NCI-H446 (cell line): ENCODE measurements at regions not wholly inside any gene's neighbourhood (a gene's known extent, or its start where the extent isn't known, plus 50 kb on each side); places are given as distances from the start of the nearest gene placed in this dataset.

Source experiments
- DNase-seq, 2 experiments: peaks; one replicate each; lab custom pipeline; 2025; lab: John Stamatoyannopoulos, UW

DNA sequence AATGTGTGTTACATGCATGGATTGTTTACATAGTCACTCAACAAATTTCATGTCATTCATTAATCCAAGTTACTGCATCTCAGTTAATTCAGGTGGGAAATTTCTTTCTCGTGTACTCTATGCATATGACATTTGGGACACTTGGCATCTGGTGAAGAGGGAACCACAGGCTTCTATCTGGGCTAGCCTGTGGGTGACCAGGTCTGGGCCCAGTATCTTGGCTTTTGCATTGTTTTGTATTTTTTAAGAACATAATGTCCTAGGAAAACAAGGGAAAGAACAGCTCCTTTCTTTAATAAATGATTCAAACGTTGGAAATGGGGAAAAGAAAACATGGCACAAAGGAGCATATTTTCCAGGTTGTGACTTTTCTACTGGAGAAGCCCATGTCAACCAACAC is 331.1 kb downstream of the WDR11 start:
- DNase-seq: no peak

DNA sequence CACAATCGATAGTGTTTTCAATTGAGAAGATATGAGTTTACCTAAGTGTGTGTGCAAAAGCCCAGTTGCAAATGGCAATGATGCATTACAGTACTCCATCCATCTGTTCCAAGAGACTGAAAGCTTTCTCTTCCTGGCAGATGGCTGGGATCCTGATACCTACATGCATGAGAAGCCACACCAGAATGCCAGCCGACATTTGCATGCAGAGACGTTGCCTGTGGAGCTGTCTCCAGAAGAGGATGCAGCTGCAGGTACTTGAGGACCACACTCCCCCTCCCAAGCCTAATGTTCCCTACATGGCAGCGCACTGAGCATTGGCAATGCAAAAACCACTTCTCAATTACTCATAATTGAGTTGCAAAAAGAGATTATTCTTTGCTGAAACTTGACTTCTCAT is 332.1 kb downstream of the WDR11 start:
- peak; percentile 75 to 93 for DNase-seq

DNA sequence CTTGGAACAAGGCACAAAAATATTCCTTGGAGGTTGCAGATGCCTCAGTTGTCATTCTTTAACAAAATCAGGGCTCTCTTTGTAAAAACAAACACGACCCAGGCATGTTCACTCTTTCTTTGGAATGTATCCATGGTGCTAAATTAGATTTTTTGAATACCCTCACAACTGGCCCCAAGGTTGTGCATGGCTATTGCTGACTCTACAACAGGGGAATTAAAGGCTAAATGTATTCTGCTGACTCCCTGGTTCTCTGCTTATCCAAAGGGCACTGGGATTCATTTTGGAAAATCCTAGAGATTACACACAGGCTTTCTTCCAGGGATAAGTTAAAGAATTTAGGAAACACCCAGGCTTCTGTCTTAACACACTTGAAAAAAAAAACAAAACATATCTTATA is 332.5 kb downstream of the WDR11 start:
- no peak for DNase-seq

DNA sequence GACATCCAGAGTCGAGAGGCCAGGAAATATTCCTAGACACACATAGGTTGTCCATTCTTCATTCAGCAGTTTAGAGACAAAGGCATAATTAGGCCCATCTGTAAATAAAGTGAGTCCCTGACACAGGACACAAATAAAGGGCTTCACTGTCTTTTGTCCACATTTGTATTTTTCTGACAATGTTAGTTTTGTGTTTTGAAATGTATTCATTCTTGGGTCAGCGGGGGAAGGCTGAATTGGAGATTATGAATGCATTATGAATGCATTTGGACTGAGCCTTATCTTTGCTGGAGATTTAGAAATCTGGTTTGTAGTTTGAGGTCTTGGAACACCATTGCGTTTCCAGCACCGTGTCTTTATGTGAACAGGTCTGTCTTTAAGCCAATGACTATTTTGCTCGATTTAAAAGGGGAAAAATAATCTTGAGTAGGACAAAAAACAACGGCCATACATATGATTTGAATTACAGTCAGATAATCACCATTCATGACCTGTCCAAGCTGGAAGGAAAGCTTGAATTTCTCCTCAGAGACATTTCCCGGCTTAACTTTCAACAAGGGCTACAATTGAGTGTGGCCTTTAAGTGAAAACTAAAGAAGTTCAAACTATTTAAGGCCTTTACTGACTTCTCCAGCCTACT is 334.8 kb downstream of the WDR11 start:
- no peak for DNase-seq

DNA sequence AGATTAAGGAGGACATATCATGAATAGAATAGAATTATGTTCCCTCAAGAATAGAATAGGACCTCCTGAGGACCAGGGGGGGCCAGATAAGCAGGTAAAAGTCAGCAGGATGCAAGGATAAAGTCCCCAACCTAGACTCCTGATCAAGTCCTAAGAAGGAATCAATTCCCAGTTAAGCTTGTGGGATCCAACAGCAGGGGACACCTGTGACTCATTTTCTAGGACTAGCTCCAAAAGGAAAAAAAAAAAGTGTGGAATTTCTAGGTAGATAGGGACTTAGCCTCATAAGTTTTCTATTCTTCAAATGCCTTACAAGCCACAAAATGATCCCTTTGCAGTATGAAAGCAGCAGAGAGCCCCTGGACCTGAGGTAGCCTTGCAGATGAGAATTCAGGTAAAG is 336.2 kb downstream of the WDR11 start:
- no peak for DNase-seq

DNA sequence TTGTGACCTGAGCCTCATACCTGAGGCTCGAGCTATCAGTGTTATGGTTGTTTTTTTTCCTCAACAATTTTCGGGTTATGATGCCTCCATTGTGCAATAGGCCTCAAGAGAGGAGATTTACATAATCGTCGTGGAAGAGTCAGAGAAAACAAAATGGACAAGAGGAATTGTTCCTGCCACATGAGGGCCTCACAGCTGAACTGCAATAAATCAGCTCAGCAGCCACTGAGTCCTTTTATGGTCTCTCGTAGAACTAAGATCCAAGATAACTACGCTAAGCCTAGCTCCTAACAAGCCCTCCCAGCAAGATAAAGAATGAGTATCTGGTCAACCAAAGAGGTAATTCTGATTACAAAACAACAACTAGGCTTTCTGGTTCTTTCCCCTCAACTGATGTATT is 336.8 kb downstream of the WDR11 start:
- no peak for DNase-seq

DNA sequence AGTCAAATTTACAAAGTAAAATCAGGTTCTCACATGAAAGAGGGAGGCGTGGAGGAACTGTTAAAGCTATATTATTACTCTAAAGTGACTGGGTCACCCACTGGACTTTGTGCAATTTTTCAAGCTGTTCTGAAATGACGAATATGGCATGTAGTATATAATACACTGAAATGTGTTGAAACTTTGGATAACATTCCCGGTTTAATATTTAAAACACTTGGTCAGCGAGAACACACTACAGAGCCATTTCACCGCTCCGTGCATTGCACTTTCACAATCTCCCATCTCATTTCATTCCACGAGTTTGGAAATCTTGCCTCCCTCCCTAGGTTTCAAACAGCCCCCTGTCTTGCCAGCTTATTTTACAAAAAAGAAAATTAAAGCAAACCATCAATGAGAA is 337.9 kb downstream of the WDR11 start:
- no peak for DNase-seq

DNA sequence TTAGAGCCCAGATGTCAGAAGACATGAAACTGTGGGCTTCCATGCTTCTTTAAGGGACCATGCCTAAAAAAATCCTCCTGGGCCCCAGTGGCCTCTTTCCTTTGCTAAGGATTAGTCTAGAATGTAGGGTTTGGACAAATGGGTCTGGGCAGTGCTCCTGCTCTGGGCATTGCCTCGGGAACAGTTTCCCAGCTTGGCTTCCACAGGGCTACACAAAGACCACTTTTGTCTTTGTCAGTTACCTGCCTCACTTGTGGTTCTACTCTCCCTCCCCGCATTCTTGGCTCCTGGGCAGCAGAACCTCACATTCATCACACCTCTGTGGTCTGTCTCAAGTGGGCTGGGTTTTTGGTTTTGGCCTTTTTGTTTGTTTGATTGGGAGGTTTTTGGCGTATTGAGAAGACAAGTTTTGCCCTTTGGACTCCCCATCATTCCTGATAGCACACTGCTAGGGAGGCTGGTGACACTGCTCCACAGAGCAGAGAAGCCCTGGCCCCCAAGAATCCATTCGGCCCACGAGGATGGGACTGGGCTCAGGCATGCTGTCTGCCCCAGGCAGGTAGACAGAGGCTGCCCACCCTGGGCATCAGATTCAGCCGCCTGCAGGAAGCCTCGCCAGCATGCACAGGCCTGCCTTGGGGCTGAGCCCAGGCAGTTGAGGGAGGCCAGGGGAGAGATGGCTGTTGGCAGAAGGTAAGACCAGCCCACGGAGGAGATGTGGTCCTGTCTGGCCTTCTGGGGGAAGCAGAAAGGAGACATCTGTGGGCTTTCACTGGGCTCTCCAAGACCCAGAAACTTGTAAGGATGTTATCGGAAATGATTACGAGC is 343.7 kb downstream of the WDR11 start:
- DNase-seq: peak in 1 of 2 experiments; percentile 10

DNA sequence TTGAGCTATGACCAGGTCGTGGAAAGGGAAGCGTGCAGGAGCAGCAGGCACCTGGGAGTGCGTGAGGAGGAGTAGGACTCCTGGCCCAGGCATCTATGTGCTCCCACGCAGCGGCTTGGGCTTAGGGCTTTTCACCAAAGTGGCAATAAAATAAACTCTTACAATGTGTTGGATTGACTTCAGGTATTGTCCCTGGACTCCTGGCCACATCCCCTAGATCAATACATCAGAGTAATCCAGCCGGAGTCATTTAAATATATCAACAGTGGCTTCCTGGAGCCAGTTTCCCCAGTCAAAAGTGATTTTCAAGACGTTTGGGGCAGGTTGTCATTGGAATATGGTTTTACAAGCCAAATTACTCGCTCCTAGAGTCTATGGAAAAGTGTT is 344.4 kb downstream of the WDR11 start:
- DNase-seq: no peak

DNA sequence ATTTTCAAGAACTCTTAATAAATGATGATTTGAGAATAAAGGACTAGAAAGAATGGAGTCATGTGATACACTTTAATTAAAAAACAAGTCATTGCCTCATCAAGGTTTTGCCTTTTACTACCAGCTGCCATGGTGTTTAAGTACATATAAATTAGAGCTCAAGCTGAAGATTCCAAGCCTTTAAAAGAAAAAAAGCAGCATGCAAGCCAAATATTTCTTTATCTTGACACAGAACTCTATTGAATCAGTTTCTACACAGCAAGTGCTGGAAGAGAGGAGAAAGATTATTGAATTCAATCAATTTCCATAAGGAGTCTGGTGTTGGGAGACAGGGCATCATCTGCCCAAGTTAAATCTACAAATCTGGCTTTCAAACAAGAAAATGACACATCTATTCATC is 347.9 kb downstream of the WDR11 start:
- DNase-seq: peak in 1 of 2 experiments; percentile 33

DNA sequence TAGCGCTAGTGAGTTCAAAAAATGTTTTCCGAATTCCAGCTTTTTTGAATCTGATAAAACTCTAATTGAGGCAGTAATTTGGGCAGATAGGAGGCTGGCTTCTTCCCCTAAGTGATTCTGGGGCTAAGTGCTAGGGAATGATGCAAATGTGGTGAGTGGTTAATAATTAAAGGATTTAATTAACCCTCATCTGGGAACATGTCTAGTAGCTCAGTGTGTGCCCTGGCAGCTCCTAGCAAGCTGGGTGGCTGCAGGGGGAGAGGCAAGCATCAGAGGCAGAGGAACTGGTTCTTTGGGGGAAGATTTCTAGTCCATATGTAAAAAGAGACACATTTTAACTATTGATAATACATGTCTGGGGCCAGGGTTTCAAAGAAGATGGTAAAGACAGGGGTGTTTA is 354.5 kb downstream of the WDR11 start:
- DNase-seq: no peak

DNA sequence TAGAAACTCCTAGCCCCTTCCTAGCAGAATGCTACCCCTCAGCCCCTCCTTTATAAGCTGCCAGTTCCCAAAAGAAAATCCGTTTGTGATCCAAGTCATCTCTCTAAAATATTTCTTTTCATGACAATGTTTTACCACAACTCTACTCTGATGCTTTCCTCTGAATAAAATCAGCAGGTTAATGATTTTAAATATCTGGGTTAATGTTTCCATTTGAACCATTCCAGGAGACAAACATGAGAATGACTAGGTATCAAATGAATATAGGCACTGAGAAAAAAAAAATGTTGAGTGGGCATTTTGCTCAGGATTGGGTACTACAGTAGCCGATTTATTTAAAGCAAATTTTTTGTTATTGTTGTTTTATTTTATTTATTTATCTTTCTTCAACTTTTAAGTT is 360.3 kb downstream of the WDR11 start:
- no peak for DNase-seq

DNA sequence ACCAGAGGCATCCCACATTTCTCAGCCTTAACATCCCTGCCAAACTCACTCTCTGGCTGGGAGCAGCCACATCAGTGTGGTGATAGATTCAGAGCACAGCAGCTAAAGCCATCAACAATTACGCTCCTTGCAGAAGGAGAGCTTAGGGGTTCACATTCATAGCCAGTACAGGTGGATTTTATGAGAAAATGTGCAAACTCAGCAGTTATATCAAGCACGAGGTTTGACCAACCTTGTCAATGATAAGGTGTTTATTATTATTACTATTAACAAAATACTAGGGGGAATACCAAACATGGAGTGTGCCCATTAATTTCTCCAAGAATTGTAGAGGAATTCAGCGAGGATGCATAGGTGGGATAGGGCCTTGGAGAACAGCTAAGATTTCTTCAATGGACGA is 362.3 kb downstream of the WDR11 start:
- no peak for DNase-seq

DNA sequence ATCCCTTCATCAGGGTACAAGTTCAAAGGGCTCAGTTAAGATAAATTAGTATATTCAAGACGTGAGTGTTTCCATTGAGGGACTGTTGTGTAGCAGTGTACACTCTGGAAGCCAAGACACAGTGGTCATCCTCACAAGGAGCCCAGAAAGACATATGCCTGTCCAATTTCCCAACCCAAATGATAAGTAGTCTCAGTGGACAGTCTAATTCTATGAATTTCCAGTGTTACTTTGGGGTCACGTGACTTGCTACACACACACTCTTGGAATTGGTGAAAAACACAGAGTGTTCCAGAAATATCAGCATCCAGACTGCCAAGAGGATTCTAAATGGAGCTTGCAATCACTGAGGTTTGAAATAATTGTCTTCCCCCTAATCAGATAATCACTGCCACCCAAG is 365.1 kb downstream of the WDR11 start:
- DNase-seq: peak; percentile 31 to 66

DNA sequence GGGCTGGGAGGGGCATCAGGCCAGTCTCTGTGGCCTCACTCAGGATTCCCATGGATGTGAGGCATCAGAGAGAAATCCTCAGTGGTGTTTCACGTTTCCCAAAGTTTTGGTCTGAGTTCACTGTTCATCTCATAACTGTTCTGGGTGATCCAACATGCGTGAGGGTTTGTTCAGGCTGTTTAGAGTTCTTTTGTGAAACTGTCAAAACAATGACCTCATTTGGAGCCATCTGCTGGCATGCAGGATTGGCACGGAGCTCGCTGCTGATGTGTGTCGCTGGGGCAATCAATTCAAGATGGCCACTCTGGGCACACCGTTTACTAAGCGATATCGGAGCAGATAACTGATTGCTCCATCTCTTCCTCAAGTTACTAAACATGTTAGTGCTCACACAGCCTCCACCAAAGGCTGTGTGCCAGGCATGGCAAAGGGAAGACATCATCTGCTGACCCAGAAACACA is 365.6 kb downstream of the WDR11 start:
- DNase-seq: peak; percentile 66 to 69

DNA sequence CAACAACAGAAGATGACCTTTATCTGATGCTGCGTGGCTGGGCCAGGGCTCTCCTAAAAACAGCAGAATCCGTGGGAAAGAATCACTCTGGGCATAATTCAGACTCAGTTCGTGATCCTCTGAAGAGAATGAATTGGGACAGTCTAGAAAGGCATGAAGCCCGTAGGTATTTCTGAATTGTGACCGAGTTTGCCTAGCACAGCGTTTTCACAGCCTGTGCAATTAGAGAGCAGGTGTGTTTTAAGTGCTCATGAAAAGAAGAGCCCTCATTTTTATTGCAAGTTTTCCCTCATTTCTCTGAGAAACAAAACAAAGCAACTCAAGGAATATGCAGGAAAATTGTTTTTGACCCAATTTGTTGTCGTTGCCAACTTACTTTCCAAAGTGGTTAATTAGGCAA is 366.2 kb downstream of the WDR11 start:
- DNase-seq: no peak

DNA sequence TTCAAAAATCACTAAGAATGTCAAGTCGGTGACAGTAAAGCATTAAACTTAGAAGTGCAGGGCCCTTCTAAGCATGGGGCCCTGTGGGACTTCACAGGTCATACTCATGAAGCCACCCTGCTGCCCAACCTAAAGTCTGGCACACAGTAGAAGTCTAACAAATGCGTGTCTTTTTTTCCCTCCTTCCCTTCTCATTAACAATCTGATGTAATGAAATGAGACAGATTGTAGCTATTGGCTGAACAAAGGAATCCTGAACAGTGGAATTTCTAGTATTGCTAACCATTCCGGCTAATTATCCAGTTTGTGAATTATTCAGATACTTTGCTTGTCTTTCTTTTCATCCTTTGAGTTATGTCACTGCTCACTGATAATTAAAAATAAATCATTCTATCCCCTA is 369.9 kb downstream of the WDR11 start:
- no peak for DNase-seq

DNA sequence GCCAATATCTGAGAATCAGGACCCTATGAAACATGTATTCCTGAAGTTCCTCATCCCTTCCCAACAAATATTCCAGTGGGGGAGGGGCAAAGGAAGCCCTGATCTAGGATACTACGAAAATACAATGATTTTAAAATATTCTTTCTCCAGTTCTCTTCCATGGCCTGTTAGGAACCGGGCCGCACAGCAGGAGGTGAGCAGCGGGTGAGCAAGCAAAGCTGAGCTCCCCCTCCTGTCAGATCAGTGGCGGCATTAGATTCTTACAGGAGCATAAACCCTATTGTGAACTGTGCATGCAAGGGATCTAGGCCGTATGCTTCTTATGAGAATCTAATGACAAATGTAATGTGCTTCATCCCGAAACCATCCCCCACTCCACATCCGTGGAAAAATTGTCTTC is 370.8 kb downstream of the WDR11 start:
- DNase-seq: no peak

DNA sequence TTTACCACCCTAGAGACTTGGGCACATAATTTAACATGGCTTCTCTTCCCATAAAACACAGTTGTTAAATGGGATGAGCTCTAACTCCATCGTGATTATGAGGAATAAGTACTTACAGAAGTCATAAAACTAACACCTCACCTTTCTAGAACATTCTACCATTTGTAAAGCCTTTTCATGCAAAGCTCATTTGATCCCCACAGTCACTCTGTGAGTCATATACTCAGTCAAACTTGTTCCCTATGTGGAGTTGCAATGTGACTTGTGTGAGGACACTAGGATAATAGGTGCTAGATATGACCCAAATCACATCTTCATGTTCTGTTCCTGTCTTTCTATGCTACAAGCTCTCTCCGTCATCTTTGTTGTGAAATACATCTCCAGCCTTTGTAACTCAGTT is 371.7 kb downstream of the WDR11 start:
- no peak for DNase-seq

DNA sequence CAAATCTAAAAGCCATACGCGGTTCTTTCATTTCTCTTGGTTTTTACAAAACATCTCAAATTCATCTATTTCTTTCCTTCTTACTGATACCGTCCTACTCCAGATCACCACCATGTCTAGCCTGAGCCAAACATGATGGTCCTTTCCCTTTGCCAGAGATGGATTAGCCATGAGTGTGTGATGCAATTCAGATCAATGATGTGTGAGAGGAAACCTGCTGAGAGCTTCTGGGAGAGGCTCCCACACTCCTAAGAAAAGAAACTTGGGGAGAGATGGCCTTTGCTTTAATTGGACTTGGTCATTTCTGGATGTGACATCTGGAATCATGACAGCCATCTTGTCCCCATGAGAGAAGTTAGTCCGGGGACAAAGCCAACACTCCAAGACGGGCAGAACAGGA is 367.2 kb downstream of the FGFR2 start:
- no peak for DNase-seq

DNA sequence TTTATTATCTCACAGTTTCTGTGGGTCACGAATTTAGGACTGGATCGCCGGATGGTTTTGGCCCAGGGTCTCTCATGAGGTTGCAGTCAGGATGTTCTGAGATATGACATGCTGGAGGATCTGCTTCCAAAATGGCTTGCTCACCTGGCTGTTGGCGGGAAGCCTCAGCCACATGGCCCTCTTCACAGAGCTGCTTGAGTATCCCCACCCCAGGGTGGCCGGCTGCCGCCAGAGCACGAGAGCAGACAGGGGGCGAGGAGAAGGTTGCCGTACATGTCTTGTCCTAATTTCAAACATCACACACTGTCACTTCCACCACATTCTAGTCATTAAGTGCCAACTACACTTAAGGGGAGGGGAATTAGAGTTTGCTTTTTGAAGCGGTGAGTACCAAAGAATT is 365.8 kb downstream of the FGFR2 start:
- no peak for DNase-seq

DNA sequence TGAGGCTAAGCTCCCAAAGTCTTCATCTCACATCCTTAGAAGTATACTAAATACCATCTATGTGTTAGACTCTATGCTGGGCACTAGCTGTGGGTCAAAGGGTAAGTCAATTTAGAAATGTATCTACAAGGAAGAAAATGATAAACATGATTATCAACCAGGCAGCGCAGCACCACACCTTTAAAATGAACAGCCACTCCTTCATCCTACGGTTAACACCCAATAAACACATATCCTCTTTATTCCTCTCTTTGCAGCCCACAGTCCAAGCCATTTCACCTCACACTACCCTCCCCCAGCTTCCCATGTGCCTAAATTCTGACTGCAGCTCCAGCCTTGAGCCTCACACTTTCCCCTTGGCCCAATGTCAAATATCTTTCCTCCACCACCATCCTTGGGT is 362.6 kb downstream of the FGFR2 start:
- DNase-seq: no peak

DNA sequence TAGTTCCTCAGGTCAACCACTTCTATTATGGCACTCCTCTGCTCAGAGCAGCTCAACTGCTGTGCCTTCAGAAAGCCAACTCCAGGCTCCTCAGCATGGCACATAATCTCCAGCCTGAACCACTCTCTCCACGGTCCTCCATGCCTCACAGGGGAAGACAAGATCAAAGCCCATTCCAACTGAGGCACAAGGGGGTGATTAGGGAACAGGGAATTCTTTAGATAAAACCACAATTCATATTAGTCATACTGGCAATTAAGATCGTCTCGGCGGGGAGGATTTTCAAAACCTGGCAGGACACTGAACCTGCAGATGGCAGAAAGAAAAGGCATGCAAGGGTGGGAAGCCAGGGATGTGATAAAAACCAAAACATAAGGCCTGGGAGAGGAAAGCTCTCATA is 361.6 kb downstream of the FGFR2 start:
- peak in 1 of 2 experiments; percentile 44 for DNase-seq

DNA sequence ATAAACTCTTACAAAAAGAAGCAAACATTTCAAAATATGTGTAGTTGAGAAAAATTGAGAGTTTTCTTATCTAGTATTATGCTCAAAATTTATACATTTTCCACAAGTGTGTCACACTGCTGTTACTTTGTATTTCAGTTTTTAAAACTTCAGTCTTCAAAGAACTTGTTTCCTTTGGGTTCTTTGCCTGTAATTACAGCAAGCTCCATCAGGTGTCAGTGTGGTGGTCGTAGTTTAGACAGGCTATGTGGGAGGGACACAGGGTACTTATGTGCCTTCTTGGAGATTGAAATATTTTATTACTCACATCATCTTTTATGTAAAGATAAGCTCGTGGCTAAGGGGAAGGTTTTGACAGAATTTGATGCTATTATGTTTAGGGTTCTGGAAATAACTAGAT is 360.5 kb downstream of the FGFR2 start:
- no peak for DNase-seq
